ENCODE measurements at regions not wholly inside any gene's neighbourhood (a gene's known extent, or its start where the extent isn't known, plus 50 kb on each side); places are given as distances from the start of the nearest gene placed in this dataset.
A peak's percentile ranks its signal among the peaks of the same experiment; 100 is the strongest.

DNA sequence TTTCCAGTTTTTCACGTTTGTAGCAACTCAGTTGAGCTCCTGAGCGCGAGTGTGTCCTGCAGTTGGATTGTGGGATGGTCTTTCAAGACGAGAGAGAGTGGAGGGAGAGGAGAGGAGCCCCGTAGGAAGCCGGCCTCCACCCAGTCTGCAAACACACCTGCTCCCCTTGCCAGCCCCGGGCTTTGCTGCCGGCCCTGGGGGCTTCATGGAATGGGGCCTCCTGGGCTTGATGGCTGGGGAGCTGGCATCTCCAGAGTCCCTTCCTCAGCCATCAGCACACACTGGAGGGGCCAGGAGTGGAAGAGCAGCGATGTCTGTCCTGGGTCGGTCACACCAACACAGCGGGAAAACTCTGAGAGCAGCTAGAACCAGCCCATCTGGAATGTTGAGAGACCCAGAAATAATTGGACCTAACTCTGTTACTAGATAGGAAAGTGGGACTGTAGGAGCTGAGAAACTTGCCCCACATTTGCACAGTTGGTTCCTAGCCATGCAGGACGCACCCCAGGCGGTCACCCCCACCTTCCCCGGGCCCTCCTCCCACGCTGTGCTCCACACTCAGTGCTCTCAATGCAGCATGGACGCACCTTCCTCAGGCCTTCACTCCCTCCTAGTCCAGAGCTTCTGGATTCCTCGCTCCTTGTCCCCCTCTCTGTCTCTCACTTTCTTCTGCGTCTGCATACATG lies 69.6 kb downstream of the PTGR3 start:
- Histone ChIP-seq H3K36me3 (ENCODE audit: control insufficient read depth in 1 of 2, insufficient read depth in 2 of 2, low read depth in 1 of 2, low read length in 2 of 2) (no peaks in the 10 kb centered on the region), H2AK5ac (ENCODE audit: low read length, severe bottlenecking) (no peak overlapping the region), H3K4ac (ENCODE audit: low read depth in 1 of 2, low read length in 2 of 2) (no peak overlapping the region), H3K4me3 (ENCODE audit: insufficient read depth in 1 of 2, low read depth in 1 of 2, low read length in 2 of 2) (no peak overlapping the region), H3K27ac (ENCODE audit: low read length, poor library complexity, severe bottlenecking) (no peak overlapping the region), H2BK120ac (ENCODE audit: low read depth, low read length) (no peak overlapping the region), H2BK12ac (ENCODE audit: low read length in 2 of 2) (no peak overlapping the region), H3K23ac (ENCODE audit: low read length in 2 of 2) (peak overlapping the region in 1 of 2 experiments; percentile 72), H2BK5ac (ENCODE audit: low read depth, low read length, poor library complexity, severe bottlenecking) (no peak overlapping the region), H2BK15ac (ENCODE audit: low read depth, poor library complexity, severe bottlenecking) (no peak overlapping the region), H4K91ac (ENCODE audit: low read length) (no peak overlapping the region), H3K18ac (ENCODE audit: low read depth in 1 of 2, low read length in 2 of 2) (no peak overlapping the region), H3K27me3 (ENCODE audit: control insufficient read depth in 1 of 2, insufficient read depth in 1 of 2, low read length in 2 of 2) (peaks cover 6 to 13% of the 10 kb centered on the region in 2 experiments), H3K4me1 (ENCODE audit: control insufficient read depth, insufficient read depth, low read depth, low read length) (no peaks in the 10 kb centered on the region), H3K9me3 (ENCODE audit: control insufficient read depth, low read length) (no peaks in the 10 kb centered on the region), H2AFZ (ENCODE audit: low read depth, low read length) (no peak overlapping the region), H4K8ac (ENCODE audit: low read length) (no peak overlapping the region), H3K14ac (ENCODE audit: low read length in 2 of 2) (peak overlapping the region in 1 of 2 experiments; percentile 88), H3K79me1 (replicated peaks; ENCODE audit: low read length, poor library complexity, severe bottlenecking) (no peaks in the 10 kb centered on the region), H3K4me2 (ENCODE audit: low read length, poor library complexity, severe bottlenecking) (no peak overlapping the region), H3K9ac (ENCODE audit: low read length) (no peak overlapping the region)
- no peak for DNase-seq
- 88% methylated on average over 13 of the region's 18 CpGs for WGBS

- WGBS, result 82% methylated on average over 11 of the region's 11 CpGs
- no peak overlapping the region for H2BK12ac ChIP-seq (ENCODE audit: low read length in 2 of 2)
Observed at GRCh38 chr18:75137346-75137877, 71.5 kb downstream of the PTGR3 start.

GRCh38 chr18:75135158-75135725 lies 73.7 kb downstream of the PTGR3 start:
- Histone ChIP-seq H3K18ac (ENCODE audit: low read depth in 1 of 2, low read length in 2 of 2) (no peak overlapping the region), H2AK5ac (ENCODE audit: low read length, severe bottlenecking) (no peak overlapping the region), H3K23ac (ENCODE audit: low read length in 2 of 2) (no peak overlapping the region), H3K27me3 (ENCODE audit: control insufficient read depth in 1 of 2, insufficient read depth in 1 of 2, low read length in 2 of 2) (peaks cover 2 to 28% of the 10 kb centered on the region in 2 experiments), H3K9ac (ENCODE audit: low read length) (no peak overlapping the region), H3K79me1 (replicated peaks; ENCODE audit: low read length, poor library complexity, severe bottlenecking) (no peaks in the 10 kb centered on the region), H2BK120ac (ENCODE audit: low read depth, low read length) (no peak overlapping the region), H3K14ac (ENCODE audit: low read length in 2 of 2) (no peak overlapping the region), H3K27ac (ENCODE audit: low read length, poor library complexity, severe bottlenecking) (no peak overlapping the region), H2AFZ (ENCODE audit: low read depth, low read length) (no peak overlapping the region), H4K8ac (ENCODE audit: low read length) (no peak overlapping the region), H2BK15ac (ENCODE audit: low read depth, poor library complexity, severe bottlenecking) (no peak overlapping the region), H2BK12ac (ENCODE audit: low read length in 2 of 2) (no peak overlapping the region), H3K9me3 (ENCODE audit: control insufficient read depth, low read length) (no peaks in the 10 kb centered on the region), H3K4ac (ENCODE audit: low read depth in 1 of 2, low read length in 2 of 2) (no peak overlapping the region), H2BK5ac (ENCODE audit: low read depth, low read length, poor library complexity, severe bottlenecking) (no peak overlapping the region), H3K4me3 (ENCODE audit: insufficient read depth in 1 of 2, low read depth in 1 of 2, low read length in 2 of 2) (no peak overlapping the region), H4K91ac (ENCODE audit: low read length) (no peak overlapping the region), H3K4me1 (ENCODE audit: control insufficient read depth, insufficient read depth, low read depth, low read length) (peaks cover 4% of the 10 kb centered on the region), H3K36me3 (ENCODE audit: control insufficient read depth in 1 of 2, insufficient read depth in 2 of 2, low read depth in 1 of 2, low read length in 2 of 2) (no peaks in the 10 kb centered on the region), H3K4me2 (ENCODE audit: low read length, poor library complexity, severe bottlenecking) (no peak overlapping the region)
- WGBS, result 88% methylated on average over 14 of the region's 14 CpGs
- no peak for DNase-seq

More at GRCh38 chr18:75137346-75137877, 71.5 kb downstream of the PTGR3 start:
- no peak for DNase-seq
- no peak overlapping the region for H3K4me2 ChIP-seq (ENCODE audit: low read length, poor library complexity, severe bottlenecking)
- no peaks in the 10 kb centered on the region for H3K4me1 ChIP-seq (ENCODE audit: control insufficient read depth, insufficient read depth, low read depth, low read length)
- no peak overlapping the region for H3K4me3 ChIP-seq (ENCODE audit: insufficient read depth in 1 of 2, low read depth in 1 of 2, low read length in 2 of 2)
- H3K27ac ChIP-seq (ENCODE audit: low read length, poor library complexity, severe bottlenecking), result no peak overlapping the region
- no peak overlapping the region for H2BK120ac ChIP-seq (ENCODE audit: low read depth, low read length)
- no peak overlapping the region for H2BK5ac ChIP-seq (ENCODE audit: low read depth, low read length, poor library complexity, severe bottlenecking)
- H3K4ac ChIP-seq (ENCODE audit: low read depth in 1 of 2, low read length in 2 of 2), result no peak overlapping the region
- no peak overlapping the region for H3K14ac ChIP-seq (ENCODE audit: low read length in 2 of 2)
- no peak overlapping the region for H4K8ac ChIP-seq (ENCODE audit: low read length)
- H3K27me3 ChIP-seq (ENCODE audit: control insufficient read depth in 1 of 2, insufficient read depth in 1 of 2, low read length in 2 of 2), result peaks cover 6 to 26% of the 10 kb centered on the region in 2 experiments
- no peak overlapping the region for H3K23ac ChIP-seq (ENCODE audit: low read length in 2 of 2)
- H2AFZ ChIP-seq (ENCODE audit: low read depth, low read length), result no peak overlapping the region
- no peaks in the 10 kb centered on the region for H3K36me3 ChIP-seq (ENCODE audit: control insufficient read depth in 1 of 2, insufficient read depth in 2 of 2, low read depth in 1 of 2, low read length in 2 of 2)
- no peak overlapping the region for H2AK5ac ChIP-seq (ENCODE audit: low read length, severe bottlenecking)
- no peak overlapping the region for H4K91ac ChIP-seq (ENCODE audit: low read length)
- no peak overlapping the region for H2BK15ac ChIP-seq (ENCODE audit: low read depth, poor library complexity, severe bottlenecking)
- no peak overlapping the region for H3K18ac ChIP-seq (ENCODE audit: low read depth in 1 of 2, low read length in 2 of 2)
- H3K9me3 ChIP-seq (ENCODE audit: control insufficient read depth, low read length), result no peaks in the 10 kb centered on the region
- H3K9ac ChIP-seq (ENCODE audit: low read length), result no peak overlapping the region
- H3K79me1 ChIP-seq (replicated peaks; ENCODE audit: low read length, poor library complexity, severe bottlenecking), result no peaks in the 10 kb centered on the region

- Histone ChIP-seq H3K27me3 (ENCODE audit: control insufficient read depth in 1 of 2, insufficient read depth in 1 of 2, low read length in 2 of 2) (peaks cover 0 to 23% of the 10 kb centered on the region in 2 experiments), H4K91ac (ENCODE audit: low read length) (no peak overlapping the region), H3K4me3 (ENCODE audit: insufficient read depth in 1 of 2, low read depth in 1 of 2, low read length in 2 of 2) (no peak overlapping the region), H4K8ac (ENCODE audit: low read length) (no peak overlapping the region), H3K4ac (ENCODE audit: low read depth in 1 of 2, low read length in 2 of 2) (no peak overlapping the region), H3K4me2 (ENCODE audit: low read length, poor library complexity, severe bottlenecking) (no peak overlapping the region), H3K79me1 (replicated peaks; ENCODE audit: low read length, poor library complexity, severe bottlenecking) (no peaks in the 10 kb centered on the region), H3K9me3 (ENCODE audit: control insufficient read depth, low read length) (no peaks in the 10 kb centered on the region), H3K18ac (ENCODE audit: low read depth in 1 of 2, low read length in 2 of 2) (no peak overlapping the region), H2AK5ac (ENCODE audit: low read length, severe bottlenecking) (no peak overlapping the region), H3K9ac (ENCODE audit: low read length) (no peak overlapping the region), H2BK12ac (ENCODE audit: low read length in 2 of 2) (no peak overlapping the region), H3K36me3 (ENCODE audit: control insufficient read depth in 1 of 2, insufficient read depth in 2 of 2, low read depth in 1 of 2, low read length in 2 of 2) (no peaks in the 10 kb centered on the region), H2BK120ac (ENCODE audit: low read depth, low read length) (no peak overlapping the region), H2BK15ac (ENCODE audit: low read depth, poor library complexity, severe bottlenecking) (no peak overlapping the region), H2AFZ (ENCODE audit: low read depth, low read length) (no peak overlapping the region), H3K4me1 (ENCODE audit: control insufficient read depth, insufficient read depth, low read depth, low read length) (peaks cover 4% of the 10 kb centered on the region), H3K14ac (ENCODE audit: low read length in 2 of 2) (no peak overlapping the region), H2BK5ac (ENCODE audit: low read depth, low read length, poor library complexity, severe bottlenecking) (no peak overlapping the region), H3K27ac (ENCODE audit: low read length, poor library complexity, severe bottlenecking) (no peak overlapping the region), H3K23ac (ENCODE audit: low read length in 2 of 2) (no peak overlapping the region)
- 91% methylated on average over 11 of the region's 11 CpGs for WGBS
- no peak for DNase-seq
Observed at GRCh38 chr18:75134611-75134975, 74.3 kb downstream of the PTGR3 start.

Data from mesenchymal stem cell (in vitro differentiated cells and primary cell).